ENCODE measurements at regions not wholly inside any gene's neighbourhood (a gene's known extent, or its start where the extent isn't known, plus 50 kb on each side); places are given as distances from the start of the nearest gene placed in this dataset.

DNA sequence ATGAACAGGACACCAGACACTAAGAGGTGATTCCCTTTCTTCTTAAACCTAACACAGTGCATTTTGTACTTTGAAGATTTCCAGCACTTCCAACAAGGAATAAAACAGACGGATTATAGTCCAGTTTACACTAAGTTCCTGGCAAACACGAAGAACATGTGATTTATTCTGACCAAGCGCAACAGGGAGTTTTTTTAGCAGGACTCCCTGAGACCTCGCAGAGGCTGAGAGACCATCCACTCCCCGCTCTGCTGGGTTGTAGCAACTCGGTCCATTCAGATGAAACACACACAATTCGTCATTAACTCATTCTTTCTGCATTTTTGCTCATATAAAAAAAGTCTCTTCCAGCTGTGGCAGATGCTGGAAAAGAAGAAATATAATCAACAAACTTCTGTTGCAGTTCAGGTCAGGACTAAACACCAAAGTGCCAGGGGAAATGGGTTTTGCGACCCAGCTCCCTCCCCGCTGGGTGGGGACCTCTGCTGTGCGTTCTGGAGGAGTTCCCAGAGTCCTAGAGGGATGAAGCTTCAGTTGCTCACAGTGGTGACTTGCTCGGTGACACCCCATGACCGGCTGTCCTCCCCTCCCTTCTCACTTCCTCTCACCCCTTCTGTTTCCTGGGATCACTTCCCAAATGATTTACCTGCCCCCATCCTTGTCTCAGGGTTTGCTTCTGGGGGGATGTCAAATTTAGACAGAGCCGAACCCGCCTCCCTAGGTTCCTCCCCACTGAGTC lies 52.5 kb downstream of the KCNF1 start:
- FAIRE-seq (no peak), DNase-seq (ENCODE audit: low spot score in 2 of 2) (no peak)

DNA sequence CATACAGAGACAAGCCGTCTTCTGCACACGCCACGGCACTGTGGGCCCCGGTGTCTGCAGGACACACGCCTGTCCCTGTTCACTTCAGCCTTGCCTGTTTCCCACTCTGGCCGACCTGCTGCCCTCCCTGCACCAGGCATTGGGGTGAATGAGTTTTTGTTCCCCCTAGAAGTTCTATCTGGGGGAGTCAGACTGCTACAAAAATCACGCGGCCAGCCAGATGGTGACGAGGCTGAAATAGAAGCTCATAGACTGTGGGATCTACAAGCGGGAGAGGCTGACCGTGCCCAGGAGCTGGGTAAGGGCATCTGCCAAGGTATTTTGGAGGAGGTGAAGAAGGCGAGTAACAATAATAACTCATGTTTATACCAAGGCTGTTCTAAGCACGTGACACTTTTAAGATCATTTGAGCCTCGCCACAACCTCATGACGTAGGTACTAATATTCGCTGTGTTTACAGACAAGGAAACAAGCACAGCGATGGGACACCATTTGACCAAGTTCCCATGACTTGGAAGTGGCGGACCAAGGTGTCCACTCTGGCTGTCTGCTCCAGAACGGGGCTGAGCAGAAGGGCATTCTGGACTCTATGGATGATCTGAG lies 53.6 kb downstream of the KCNF1 start:
- FAIRE-seq, result no peak
- DNase-seq (ENCODE audit: low spot score in 2 of 2), result no peak

DNA sequence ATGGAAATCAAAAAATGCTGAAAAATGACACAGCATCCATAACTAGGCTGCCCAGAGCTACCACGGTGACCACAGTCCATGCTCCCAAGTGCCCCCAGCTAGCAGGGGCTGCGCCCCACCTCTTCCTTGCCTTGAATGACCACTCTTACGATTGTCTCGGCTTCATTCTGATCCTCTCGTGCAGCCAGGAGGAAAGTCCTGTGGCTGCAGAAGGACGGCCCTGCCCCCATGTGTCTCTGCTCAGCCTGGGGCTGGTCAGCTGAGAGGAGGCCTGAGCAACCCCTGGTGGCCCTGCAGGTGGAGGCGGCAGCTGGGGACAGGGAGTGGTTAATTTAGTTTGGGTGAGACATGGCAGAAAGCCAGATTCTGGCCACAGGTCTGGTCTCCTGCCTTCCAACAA lies 54.3 kb downstream of the KCNF1 start:
- no peak for FAIRE-seq

DNA sequence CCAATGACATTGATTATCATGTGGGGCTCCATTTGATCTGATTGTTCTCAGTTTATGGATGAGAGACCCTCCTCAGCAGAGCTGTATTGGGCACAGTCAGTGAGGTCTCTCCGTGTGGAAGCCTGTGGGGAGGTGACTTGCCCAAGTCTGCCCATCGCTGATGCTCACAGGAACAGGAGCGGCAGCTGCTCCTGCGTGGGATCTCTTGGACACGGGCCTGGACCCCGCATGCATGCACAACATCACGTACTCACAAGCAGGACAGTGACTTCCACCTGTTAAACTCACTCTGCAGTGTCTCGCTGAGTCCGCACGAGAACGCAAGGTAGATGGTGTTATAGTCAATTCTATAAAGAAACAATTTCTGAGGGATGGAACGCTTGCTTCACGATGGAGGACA lies 55.0 kb downstream of the KCNF1 start:
- FAIRE-seq (no peak), DNase-seq (ENCODE audit: low spot score in 2 of 2) (no peak)

More for the DNA sequence above, 54.3 kb downstream of the KCNF1 start:
- DNase-seq (ENCODE audit: low spot score in 2 of 2), result no peak

GRCh38 chr2:10968176-10968575 lies 56.4 kb downstream of the KCNF1 start:
- DNase-seq (ENCODE audit: low spot score in 2 of 2) (no peak), FAIRE-seq (no peak)

- DNase-seq (ENCODE audit: low spot score in 2 of 2) (no peak), FAIRE-seq (no peak)
These were observed 58.9 kb downstream of the KCNF1 start for GRCh38 chr2:10970666-10971065.

- DNase-seq (ENCODE audit: low spot score in 2 of 2) (no peak), FAIRE-seq (no peak)
These were observed 59.6 kb downstream of the KCNF1 start for GRCh38 chr2:10971161-10971887.

DNA sequence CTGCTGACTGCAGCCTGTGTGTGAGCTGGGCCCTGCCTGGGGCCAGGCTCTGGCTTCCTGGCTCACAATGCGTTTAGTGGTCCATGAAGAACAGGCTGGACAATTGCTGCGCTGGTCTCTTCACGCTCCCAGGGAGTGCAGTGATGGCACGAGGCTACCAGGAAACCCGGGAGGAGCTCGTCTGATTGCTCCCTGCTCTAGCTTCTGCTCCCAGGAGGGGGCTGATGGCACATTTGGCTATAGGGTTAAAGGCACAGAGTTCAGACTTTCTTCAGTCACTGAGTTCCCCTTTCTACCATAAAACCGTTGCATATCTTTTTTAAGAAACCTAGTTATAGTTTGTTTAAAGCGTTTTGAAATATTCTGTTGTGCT lies 60.1 kb downstream of the KCNF1 start:
- DNase-seq (ENCODE audit: low spot score in 2 of 2) (no peak), FAIRE-seq (no peak)

DNA sequence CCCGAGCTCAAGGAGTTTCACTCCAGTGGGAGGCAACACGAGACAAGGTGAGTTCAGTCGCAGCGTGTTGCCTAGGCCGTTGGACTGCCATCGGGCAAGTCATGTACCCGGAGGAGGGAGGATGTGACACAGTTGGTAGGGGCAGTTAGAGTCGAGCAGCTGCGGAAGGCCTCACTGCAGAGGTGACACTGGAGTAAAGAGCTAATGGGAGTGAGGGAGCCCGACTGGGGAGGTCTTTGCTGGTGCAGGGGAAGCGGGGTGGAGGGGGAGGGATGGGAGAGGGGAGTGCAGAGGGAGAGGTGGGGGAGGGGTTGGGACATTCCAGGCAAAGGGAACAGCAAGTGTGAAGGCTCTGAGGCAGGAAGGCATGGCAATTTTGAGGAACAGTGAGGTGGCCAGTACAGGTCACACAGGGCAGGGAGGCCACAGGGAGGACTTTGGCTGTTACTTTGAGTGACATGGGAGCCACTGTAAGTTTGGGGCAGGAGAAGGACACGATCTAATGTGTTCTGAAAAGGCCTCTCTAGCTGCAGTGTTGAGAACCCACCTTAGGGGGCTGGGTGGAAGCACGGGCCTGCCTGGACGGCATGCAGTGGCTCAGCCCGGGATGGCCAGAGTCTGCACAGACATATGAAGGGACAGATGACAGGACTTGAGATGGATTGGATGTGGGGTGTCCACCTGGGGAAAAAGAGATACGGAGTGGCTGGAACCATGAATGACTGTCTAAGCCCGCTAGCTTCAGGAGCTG lies 61.1 kb downstream of the KCNF1 start:
- FAIRE-seq (no peak), DNase-seq (ENCODE audit: low spot score in 2 of 2) (no peak)

GRCh38 chr2:10973766-10974165 lies 62.0 kb downstream of the KCNF1 start:
- no peak for FAIRE-seq
- DNase-seq (ENCODE audit: low spot score in 2 of 2), result no peak

DNA sequence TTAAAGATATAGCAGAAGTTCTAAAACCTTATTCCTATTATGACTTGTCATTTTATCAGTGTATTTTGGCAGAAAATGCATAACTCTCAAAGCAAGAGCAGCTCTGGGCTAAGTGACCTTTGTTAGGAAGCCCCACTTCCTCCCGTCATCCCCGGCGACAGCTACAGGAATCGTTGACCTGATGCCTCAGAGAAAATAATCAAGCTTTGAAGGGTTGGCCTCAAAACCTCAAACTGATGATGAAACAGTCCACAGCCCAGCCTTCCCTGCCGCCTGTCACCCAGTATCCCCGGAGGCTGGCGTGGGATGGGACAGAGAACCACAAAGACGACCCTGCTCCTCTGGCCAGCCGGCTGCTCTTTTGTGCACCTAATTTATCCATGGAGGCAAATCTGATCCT lies 65.3 kb downstream of the KCNF1 start:
- DNase-seq (ENCODE audit: low spot score in 2 of 2) (no peak), FAIRE-seq (no peak)

GRCh38 chr2:10977621-10978020 lies 65.9 kb downstream of the KCNF1 start:
- no peak for FAIRE-seq
- no peak for DNase-seq (ENCODE audit: low spot score in 2 of 2)

DNA sequence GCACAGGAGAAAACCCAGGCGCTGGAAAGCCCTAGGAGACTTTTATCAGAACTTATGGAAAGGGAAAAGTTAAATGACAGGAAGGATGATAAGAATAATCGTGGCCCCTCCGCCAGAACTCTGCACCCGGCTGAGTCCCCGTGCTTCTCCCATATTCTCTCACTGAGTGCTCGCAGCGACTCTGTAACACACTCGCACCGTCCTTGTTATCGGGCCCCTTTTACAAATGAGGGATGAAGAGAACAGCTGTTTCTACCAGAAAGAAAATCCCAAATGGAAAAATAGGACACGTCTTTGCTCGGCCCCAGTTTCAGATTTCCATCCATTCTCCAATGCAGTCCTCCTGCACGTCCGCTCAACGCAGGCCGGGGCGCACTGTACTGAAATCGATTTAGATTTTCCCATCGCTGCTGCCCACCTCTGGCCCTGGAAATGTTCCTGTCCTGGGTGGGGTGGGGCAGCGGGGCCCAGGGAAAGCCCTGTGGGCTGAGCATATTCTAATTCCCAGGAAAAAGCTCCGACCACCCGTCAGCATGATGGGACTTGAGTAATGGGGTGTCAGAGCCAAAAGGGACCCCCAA lies 66.4 kb downstream of the KCNF1 start:
- no peak for DNase-seq (ENCODE audit: low spot score in 2 of 2)
- no peak for FAIRE-seq

- no peak for DNase-seq (ENCODE audit: low spot score in 2 of 2)
- FAIRE-seq, result no peak
These were observed 68.3 kb downstream of the KCNF1 start for GRCh38 chr2:10980071-10980470.

DNA sequence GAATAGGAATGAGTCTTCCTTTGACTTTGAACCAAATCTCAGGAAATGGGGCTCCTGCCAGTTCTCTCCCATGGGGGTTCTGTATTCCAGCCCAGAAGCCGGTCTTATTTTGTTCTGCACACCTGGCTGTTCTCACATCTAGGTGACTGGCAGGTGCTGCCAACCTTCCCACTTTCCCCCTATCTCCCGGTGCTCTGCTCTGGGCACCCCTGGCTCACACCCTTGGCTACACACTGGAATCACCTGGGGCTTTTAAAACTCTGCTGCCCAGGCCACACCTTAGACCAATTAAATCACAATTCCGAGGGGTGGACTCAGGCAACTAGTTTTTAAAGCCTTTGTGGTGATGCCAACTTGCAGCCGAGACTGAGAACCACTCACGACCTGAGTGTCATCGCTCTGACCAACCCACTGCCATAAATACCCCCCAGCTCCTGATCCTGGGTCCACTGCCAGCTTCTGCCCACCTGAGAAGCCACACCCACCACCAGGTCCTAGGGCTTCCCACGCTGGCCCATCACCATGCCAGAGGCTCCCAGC lies 69.2 kb downstream of the KCNF1 start:
- no peak for FAIRE-seq
- DNase-seq (ENCODE audit: low spot score in 2 of 2), result no peak

GRCh38 chr2:10981451-10981850 lies 69.7 kb downstream of the KCNF1 start:
- no peak for FAIRE-seq

DNA sequence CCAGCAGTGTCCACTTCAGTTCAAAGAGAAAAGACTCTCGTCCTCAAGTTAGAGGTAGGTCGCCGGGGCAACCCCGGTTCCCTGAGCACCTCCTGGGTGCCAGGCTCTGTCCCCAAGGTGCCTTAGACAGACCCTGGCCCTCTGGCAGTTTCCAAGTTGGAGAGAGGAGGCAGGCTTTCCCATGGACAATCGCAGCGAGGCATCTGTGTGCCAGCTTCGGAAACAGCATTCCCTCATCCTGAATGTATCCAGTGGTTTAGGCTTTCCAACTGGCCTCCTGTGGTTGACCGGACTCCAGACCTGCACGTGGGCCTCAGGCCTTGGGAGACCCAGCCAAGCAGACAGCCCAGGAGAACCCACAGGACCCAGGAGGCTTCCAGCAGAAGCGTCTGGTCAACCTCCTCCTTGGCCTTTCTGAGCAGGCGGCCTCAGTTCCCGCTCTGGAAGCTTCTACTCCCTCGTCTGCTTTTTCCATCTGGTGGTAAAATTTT lies 70.3 kb downstream of the KCNF1 start:
- DNase-seq (ENCODE audit: low spot score in 2 of 2) (no peak), FAIRE-seq (no peak)

More at GRCh38 chr2:10981451-10981850, 69.7 kb downstream of the KCNF1 start:
- no peak for DNase-seq (ENCODE audit: low spot score in 2 of 2)

DNA sequence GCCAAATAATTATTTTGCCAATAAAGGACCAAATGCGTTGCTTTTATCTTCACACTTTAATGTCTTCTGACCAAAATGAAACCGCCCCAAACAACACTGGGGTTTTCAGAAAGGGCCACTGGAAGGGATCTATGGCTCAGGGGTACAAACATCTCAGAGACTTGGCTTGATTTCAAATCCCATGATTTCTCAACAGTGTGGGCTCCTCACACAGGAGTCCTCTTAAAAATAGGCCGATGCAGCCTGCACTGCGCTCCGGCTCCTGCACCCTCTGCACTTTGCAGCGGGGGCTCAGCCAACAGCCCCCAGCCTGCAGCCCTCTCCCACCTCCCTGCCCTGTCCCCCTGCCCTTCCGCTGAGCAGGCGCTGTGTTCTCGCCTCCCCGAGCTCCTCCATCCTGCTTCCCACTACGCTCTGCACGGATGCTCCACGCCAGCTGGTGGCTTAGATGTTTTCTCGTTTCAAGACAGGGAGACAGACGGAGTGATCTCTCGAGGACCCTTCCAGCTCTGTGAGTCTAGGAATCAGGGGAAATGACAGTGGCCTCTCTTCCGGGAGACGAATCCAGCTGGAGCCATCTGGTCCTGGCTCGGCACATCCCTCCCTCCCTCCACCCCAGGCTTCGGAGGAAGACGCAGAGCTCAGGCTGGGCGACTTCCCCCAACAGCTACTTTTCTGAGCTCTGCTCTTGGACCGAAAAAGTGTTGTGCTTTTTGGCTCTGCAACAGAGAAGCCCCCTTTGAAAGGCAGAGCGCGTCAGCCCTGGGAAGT lies 71.4 kb downstream of the KCNF1 start:
- DNase-seq (ENCODE audit: low spot score in 2 of 2), result no peak
- FAIRE-seq, result no peak

- FAIRE-seq (no peak), DNase-seq (ENCODE audit: low spot score in 2 of 2) (no peak)
These were observed 72.0 kb downstream of the KCNF1 start for GRCh38 chr2:10983711-10984110.

All from frontal cortex (tissue), 3 donors.